DMS79 (cell line): ENCODE measurements at regions not wholly inside any gene's neighbourhood (a gene's known extent, or its start where the extent isn't known, plus 50 kb on each side); places are given as distances from the start of the nearest gene placed in this dataset.

Experiments
- DNase-seq: peaks from one replicate; lab custom pipeline; 2025; lab: John Stamatoyannopoulos, UW

DNA sequence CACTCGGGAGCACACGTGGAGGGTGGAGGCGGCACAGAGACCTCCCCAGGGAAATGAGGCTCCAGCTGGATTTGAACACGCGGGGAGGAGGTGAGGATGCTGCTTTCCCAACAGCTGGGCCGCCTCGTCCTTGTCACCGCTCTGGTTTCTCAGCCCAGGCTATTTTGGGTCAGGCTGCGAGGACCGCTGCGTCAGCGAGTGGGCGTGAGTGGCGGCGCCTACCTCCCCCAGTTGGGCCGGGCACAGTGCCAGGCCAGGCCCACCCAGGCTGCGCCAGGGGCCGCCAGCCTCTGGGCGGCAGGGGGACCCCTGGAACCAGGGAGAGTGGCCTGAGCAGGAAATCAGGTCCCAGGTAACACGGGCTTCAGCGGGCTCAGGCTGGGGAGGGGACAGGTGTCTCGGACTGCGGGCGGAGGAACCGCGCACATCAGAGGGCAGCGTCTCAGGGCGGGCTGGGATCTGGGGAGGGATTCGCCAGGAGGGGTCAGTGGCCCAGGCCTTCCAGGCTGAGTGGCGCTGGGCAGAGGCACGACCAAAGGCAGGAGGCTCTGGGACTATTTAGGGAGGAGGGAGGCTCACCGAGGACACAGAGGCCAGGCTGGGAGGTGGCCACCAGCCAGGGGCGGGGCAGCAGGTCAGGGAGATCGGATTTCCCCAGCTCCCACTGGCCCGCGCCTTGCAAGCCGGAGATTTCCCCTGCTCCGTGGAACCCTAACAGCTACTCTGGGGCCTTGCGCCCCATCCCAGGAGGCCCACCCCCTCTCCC is 125.2 kb upstream of the RET start:
- no peak for DNase-seq

DNA sequence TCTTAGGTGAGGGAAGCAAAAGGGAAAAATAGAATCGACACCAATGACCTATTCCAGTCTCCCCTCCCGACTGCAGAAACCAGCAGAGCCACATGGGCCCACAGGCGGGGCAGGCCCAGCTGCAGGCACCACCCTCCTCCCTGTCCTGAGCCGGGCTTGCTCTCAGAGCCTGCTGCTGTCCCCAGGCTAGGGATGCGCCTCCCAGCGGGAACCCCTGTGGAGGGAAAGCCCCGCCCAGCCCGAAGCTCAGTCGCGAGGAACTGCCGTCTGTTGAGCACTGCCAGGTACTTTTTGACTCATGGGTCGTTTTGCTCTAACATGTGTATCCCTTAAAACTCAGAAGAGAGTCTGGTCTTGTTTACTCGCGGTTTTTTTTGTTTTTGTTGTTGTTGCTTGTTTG is 124.5 kb upstream of the RET start:
- DNase-seq = no peak

DNA sequence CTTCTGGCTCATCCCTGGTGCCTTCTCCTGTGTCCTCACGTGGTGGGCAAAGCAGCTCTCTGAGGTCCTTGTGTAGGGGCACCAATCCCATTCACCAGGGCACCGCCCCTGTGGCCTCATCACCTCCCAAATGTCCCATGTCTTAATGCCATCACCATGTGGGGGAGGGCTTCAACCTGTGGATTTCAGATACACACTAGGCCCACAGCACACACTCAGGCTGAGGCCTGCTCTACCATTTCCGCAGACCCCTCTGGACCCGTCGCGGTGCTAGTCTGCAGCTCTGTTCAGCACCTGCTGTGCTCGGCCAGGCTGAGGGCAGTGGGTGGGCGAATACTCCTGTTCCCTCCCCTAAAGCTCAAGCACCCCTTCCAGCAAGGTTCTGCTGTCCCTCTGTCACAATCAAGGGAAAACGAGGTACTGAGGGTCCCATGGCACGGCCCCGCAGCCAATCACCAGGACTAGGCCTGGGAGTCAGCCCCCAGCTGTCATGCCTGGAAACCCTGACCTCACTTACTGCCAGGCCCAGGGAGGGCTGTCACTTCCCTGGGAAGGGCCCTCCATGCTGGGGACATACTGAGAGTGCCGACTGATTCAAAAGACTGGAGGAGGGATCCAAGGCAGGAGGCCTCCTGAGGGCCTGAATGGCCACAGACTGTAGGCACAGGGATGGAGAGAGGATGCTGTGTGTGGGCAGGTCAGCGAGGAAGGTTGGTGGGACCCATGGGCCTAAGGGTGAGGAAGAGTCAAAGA is 123.8 kb upstream of the RET start:
- no peak for DNase-seq

DNA sequence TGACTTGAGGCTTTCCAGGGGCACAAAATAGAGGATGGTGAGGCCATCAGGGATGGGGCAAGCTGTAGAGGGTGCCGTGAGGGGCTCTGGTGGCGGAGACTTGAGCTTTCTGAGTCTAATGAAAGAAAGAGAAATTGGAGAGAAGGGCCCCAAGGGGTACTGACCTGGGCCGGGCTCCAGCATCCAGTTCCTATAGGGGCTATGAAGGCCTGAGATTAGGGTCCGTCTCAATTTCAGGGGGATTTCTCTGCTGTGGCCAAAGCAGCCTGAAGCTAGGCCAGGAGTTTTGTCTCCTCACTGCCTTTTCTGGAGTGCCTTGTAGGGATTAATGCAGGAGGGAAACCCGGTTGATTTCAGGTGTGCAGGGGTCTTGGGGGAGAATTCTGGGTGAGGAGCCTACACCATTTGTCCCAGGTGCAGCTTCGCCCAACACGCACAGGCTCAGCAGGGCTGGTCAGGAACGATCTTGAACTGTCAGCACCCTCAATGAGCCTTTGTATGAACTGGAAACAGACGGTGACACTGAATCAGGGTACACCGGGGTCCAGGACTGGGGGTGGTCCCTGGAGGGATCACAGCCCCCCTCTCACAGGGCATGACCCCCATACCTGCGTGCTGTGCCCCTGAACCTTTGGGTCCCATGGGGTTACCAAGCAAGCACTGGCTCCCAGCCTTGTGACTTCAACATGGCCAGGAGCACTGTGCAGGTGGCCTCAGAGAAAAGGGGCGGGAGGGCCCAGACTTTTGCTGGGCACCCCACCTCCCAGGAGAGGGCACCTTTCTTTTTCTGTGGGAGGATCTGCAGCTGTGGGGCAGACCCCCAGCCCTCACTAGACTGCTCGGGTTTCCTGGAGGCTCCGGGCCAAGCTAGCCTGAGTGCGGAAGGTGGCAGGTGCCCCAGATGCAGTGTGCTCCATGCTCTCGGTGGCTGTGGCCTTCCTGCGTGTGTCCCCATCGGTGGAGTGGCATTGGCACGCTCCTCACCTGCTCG is 122.9 kb upstream of the RET start:
- DNase-seq = no peak

DNA sequence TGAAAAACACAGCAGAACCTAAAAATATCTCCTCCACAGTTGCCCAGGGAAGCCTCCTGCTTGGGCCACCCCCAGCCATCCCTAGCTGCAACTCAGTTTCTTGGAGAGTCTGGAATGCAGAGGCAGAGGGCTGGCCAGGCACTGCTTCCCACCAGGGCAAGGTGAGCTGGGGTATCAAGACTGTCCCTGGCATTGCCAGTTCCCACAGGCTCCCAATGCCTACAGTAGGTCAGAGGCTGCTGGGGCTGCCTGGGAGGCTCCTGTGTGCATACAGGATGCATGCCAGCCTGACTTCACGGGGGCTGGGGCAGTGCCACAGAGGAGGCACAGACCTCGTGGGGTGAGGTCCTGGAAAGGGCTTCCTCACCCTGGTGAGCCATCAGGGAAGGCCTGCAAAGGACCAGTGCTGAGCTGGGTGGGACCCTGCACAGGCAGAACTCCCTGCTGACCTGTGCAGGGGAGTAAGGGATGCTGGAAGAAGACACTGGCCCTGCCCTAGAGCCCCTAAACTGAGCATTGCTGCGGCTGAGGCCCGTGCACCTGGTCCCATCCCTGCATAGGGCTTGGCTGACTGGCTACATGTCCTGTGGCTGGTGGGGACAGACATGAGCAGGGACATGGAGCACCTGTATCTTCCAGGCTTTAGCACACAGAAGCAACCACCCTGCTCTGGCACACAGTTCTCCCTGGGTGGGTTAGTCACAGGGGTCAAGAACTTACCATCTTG is 121.9 kb upstream of the RET start:
- no peak for DNase-seq

DNA sequence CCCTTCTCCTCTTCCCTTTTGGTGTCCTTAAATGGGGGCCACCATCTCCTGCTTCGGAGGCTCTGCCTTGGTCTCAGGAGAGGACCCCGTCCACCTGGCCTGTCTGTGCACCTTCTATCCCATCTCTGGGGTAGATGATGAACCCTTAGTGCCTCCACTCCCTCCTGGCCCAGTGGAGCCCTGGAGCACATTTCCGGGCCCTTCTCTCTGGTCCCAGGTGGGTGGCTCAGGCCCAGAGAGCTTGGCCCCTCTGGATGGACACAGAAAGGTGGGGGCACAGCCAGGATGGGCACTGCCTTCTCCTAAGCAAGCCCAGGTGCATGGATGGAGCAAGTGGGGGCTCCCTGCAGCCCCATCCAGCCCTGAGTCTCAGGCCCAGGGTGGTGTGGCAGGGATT is 121.4 kb upstream of the RET start:
- DNase-seq = no peak

DNA sequence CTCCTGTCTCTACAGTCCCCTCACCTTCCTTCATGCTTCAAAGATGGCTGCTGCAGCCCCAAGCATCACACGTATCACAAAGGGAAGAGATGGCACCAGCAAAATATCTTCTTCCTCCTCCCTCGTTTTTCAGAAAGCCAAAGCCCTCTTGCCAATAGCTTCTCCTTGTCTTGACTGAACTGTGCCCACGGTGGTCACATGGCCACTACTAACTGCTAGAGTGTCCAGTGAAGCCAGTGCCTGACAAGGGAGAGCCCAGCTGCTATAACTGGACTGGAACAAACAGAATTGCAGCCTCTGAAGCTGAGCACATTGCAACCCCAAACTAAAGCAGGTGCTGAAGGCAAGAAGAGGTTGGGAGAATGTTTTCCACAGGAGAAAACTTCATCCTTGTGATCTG is 120.8 kb upstream of the RET start:
- no peak for DNase-seq

DNA sequence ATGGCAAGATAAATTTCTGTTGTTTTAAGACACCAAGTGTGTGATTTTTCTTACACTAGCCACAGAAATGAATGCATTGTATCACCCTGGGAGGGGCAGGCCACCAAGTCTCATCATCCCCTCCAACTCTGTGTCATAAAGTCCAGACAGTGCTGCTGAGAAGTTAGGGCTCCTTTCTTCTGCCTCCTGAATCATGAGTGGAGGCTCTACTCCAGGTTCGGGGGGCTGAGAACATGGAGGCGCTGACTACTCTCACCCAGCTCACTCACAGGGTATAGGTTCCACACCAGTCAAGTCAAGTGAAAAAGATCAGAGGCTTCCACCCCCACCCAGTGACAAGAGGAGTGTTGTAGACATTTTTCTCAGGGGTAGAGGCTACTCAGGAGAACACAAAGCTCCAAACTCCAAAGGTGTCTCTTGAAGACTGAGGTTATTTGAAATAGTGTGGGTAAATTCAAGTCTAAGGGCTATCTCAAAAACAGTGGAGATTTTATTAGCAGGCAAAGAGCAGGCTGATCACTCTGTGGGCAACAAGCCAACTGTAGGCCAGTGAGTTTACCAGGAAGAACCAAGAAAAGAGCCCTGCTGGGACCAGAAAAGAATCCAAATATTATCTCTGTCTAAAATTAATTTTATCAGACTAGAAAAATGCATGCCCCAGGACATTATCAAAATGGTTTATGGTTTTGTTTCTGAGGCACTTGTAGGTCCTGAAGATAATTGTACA is 118.6 kb upstream of the RET start:
- no peak for DNase-seq

DNA sequence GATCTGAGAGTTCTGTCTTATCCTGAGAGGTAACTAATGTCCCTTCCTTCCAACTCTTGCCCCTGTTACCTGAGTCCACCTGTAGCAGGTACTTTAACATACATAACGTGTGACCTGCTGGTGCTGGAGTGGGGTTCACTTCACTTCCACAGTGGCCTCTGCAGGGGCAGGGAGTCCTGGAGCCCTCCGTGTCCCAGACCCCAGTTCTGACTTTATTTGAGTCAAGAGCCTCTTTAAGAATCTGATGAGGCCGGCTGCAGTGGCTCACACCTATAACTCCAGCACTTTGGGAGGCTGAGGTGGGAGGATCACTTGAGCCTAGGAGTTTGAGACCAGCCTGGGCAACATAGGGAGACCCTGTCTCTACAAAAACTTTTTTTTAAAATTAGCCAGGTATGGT is 117.0 kb upstream of the RET start:
- DNase-seq = no peak

DNA sequence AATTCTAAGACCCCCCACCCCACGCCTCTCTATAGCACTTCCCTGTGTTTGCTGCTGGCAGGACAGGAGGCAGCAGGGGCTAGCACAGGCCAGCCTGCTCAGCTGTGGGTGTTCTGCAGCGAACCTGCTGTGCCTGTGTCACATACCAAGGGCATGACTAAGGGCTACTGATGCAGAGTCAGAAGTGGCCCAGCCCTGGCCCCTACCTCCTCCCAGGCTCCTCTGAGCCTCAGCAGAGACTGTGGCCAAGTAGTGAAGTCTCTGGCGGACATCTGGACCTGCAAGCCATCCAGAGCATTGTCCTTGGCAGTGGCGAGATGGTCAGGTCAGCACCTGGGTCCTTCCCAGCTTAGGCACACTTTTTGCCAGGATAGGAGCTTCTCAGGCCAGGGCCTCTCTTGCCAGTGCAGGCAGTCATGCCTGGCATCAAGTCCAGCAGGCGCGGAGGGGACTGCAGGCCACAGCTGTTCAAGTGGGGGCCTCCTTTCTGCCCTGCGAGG is 116.3 kb upstream of the RET start:
- DNase-seq = no peak

DNA sequence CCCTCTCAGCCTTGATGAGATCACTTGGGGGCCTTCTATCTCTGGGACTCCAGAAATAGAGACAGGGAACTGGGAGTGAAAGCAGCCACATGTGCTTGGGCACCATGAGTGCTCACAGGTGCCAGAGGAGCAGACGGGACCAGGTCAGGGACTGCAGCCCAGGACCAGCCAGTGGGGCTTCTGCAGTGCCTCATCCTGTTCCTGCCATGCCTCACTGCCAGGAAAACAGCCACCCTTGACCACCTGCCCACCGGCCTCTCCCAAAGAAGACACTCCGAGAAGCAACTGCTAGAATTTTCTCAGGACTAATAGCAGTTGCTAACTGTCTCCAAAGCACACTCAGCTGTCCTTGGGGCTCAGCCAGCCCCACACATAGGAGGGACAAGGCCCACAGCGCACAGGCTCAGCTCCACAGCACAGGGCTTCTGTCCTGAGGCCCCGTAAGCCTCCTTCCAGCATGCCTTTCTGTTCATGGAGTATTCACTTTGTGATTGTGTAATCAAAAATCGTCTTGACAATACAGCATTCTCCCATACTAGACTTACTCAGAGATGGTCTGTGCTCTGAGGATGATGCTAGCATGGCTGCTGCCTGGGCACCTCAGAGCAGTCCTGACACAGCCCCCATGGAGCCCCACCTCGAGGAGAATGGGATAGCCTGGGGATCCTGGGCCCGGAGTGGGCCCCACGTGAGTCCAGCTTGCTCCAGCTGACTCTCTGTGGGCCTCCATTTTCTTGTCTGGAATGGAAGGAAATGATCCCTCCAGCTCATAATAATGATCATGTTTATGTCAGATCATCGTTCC is 115.7 kb upstream of the RET start:
- DNase-seq = no peak

DNA sequence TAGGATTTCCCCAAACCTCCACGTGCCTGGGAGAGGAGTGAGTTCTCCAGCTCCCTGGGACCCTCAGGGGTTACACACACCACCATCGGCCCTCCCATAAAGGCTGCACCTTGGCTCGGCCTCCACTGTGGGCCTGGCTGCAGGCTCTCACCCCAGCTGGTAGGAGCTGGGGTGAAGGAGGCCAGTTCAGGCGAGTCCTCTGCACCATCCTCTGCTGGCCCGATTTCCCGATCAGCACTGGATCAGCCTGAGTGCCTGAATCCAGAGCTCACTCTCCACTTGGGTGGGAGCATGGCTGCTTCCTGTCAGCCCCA is 115.1 kb upstream of the RET start:
- no peak for DNase-seq

DNA sequence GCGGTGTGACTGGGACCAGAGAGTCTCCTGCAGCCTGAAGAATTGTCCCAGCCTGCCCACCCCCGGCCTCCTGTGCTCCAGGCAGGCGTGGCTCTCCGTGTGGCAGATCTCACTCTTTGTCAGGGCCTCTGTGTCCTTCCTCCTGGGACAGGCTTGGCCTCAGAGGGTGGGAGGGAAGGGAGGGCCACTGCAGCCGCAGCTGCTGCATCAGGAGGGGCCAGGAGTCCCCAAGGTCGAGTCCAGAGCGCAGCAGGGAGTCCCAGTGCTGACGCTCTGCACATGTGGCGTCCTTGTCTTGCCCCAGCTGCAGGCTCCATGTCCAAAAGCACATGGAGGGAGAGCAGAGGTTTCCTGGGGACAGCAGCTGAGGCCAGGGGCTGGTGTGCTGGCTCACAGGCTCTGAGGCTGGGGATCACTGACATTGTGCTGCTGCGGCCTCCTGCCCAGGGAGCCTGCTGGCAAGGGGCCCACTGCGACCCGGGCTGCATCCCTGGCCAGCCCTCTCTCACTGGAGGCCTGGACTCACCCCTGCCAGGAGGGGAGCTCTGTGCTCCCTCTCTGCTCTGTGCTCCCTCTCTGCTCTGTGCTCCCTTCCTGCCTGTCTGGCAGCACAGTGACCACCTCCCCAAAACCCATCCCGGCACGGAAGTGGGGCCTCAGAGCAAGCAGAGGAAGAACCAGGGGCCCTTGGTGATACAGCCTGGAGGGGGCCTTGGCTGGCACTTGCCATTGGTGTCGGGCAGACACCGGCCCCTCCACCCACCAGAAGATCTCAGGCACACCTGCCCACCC is 114.6 kb upstream of the RET start:
- no peak for DNase-seq

DNA sequence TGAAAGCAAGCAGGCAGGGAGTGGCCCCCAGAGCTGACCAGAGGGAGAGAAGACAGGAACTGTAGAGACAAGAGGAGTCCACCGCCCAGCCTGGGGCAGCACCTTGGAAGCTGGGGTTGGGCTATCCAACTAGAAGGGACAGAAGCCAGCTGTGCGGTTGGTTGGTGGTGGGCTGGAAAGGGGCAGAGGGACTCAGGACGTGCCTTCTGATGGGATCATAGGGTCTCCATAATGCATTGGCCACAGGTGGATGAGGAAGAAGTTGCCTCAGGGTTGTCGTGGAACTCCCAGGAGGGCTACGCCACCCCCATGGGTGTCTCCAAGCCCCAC is 114.0 kb upstream of the RET start:
- no peak for DNase-seq

DNA sequence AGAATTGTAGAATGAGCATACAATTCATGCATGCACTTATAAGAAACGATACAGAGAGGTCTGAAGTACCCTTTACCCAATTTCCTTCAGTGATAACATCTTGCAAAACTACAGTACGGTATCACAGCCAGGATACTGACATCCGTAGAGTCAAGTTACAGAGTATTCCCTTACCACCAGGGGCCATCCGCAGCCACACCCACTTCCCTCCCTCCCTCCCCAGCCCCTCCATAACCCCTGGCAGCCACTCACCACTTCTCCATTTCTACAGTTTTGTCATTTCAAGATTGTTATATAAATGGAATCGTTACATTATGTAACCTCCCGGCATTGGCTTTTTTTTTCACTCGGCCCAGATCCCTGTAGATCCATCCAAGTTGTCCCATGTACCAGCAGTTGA is 113.6 kb upstream of the RET start:
- no peak for DNase-seq

DNA sequence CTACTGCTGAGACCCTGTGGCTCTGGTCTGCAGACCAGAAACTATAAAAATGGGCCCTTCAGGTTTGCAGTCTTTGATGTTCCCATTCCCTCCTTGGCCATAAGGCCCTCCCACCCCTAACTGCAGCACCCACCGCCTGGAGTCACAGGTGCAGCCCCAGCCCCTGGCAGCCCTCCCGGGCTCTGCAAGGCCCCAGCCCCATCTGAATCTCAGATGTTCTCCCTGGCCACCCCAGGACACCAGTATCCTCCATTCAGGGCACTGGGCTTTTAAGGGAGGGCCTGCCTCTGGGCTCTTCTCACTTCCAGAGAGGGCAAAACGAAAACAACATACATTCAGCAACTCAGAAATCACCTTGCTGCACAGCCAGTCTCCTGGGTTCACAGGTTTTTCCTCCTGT is 107.7 kb upstream of the RET start:
- DNase-seq = no peak

DNA sequence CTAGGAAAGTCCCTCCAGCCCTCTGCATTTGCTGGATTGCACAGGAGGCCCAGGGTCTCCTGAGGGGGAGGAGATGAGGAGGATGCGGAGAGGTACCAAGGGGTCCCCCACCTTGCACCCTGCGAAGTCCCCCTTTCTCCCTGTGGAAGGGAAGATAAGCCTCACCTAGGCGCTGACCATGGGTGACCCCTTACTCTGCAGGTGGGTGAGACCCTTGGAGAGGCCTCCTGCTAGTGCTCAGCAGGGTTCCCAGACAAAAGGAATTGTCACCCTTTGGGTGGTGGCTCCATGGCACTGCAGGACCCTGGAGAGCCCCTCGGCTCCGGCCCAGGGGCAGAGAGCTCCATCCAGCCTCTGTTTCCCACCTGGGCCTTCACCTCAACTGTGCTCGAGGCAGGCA is 107.0 kb upstream of the RET start:
- DNase-seq = no peak

DNA sequence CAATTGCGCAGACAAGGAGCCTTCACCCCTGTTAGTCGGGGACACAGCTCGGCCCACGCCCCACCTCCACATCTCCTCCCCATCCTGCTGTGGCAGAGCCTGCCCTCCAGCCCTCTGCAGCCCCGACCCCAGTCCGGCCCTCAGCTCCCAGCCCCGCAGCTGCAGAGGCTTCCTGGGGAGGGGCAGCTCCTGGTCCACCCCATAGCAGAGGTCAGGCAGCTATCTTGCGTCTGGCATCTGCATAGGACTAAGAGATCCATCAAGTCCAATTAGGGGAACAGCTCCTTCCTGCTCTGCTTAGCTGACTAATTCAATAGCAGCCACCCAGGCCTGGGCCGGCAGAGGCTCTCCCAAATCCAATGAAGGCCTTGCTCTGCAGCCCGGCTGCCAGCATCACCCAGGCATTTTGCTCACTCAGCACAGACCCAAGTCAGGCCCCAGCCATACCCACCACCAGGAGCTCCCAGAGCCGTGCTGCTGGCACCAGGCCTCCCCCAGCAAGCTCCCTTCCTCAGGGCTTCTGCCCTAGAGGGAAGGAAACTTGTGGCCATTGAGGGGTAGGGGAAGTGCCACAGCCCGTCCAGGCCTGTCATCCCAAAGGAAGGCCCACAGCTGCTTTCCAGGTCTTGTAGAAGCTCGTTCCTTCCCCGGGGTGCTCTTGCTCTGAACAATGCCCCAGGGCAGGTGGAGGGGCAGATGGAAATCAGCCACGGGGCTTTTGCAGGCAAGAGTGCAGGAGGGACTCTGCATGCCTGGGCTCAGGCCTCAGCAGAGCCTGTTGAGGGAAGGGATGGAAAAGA is 106.2 kb upstream of the RET start:
- DNase-seq = no peak

DNA sequence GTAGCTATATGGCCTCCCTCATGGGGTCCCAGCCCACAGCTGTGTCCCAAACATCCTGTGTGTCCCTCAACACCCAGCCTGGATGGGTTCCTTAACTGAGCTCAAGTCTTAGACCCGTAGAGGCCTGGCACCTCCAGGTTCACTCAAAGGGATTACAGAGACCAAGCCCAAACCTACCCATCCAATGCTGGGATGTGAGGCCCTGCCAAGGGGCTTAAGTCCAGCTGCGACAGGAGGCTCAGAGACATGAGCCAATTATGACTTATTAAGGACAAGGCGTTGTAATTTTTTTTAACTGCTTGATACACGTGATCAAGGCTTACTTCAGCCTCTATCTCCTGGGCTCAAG is 105.6 kb upstream of the RET start:
- no peak for DNase-seq
